SHP77 treated with DMSO at 0.1 percent for 48 hours (cell line): ENCODE measurements at regions not wholly inside any gene's neighbourhood (a gene's known extent, or its start where the extent isn't known, plus 50 kb on each side); places are given as distances from the start of the nearest gene placed in this dataset.

Experiments used
- DNase-seq: peaks from one replicate; lab custom pipeline; 2025; lab: John Stamatoyannopoulos, UW

GRCh38 chr5:125203912-125204311 lies 457.5 kb upstream of the ZNF608 start:
- no peak for DNase-seq

GRCh38 chr5:125205601-125206225 lies 459.3 kb upstream of the ZNF608 start:
- DNase-seq, result no peak

GRCh38 chr5:125207856-125208255 lies 461.4 kb upstream of the ZNF608 start:
- DNase-seq, result no peak

- no peak for DNase-seq
Measured at GRCh38 chr5:125209650-125210049, 463.2 kb upstream of the ZNF608 start.

- no peak for DNase-seq
Measured at GRCh38 chr5:125210242-125210947, 464.0 kb upstream of the ZNF608 start.

GRCh38 chr5:125214080-125214479 lies 467.6 kb upstream of the ZNF608 start:
- DNase-seq, result no peak

GRCh38 chr5:125215593-125215992 lies 469.2 kb upstream of the ZNF608 start:
- no peak for DNase-seq

GRCh38 chr5:125219710-125220109 lies 473.3 kb upstream of the ZNF608 start:
- no peak for DNase-seq

- DNase-seq, result no peak
Measured at GRCh38 chr5:125220284-125220683, 473.8 kb upstream of the ZNF608 start.

- DNase-seq, result no peak
Measured at GRCh38 chr5:125222597-125223240, 476.3 kb upstream of the ZNF608 start.

- no peak for DNase-seq
Measured at GRCh38 chr5:125225424-125225823, 479.0 kb upstream of the ZNF608 start.

GRCh38 chr5:125226825-125227224 lies 480.4 kb upstream of the ZNF608 start:
- DNase-seq, result no peak

GRCh38 chr5:125227333-125228095 lies 481.1 kb upstream of the ZNF608 start:
- DNase-seq, result no peak

GRCh38 chr5:125228363-125229070 lies 482.1 kb upstream of the ZNF608 start:
- DNase-seq, result no peak

- no peak for DNase-seq
Measured at GRCh38 chr5:125229556-125229955, 483.1 kb upstream of the ZNF608 start.

- no peak for DNase-seq
Measured at GRCh38 chr5:125232779-125233230, 486.4 kb upstream of the ZNF608 start.

- no peak for DNase-seq
Measured at GRCh38 chr5:125233944-125234343, 487.5 kb upstream of the ZNF608 start.

GRCh38 chr5:125236007-125236406 lies 489.6 kb upstream of the ZNF608 start:
- DNase-seq, result no peak

- no peak for DNase-seq
Measured at GRCh38 chr5:125236981-125237380, 490.5 kb upstream of the ZNF608 start.

- DNase-seq, result no peak
Measured at GRCh38 chr5:125244531-125244930, 498.1 kb upstream of the ZNF608 start.

- no peak for DNase-seq
Measured at GRCh38 chr5:125245216-125245615, 498.8 kb upstream of the ZNF608 start.

GRCh38 chr5:125249400-125249799 lies 503.0 kb upstream of the ZNF608 start:
- no peak for DNase-seq
